T-cell (primary cell): ENCODE measurements at regions not wholly inside any gene's neighbourhood (a gene's known extent, or its start where the extent isn't known, plus 50 kb on each side); places are given as distances from the start of the nearest gene placed in this dataset.

Experiments
- ATAC-seq, 4 experiments: fragments of 200-7000 bp in 3 of 4; fragments of 150-1000 bp in 1 of 4; cut with Tn5 transposase; replicated peaks in 1 of 4; 1 replicate in 3 of 4; 2 replicates in 1 of 4; pipeline ENCODE4 v1.10.0; 2021; ENCODE audit warnings: moderate library complexity in 3 of 4, mild to moderate bottlenecking in 2 of 4, moderate number of reproducible peaks in 1 of 4
- CTCF ChIA-PET, 2 donors: fragments of 300-600 bp; sonication (Branson Sonifier 250); formaldehyde crosslinking; loops; one replicate each; lab custom pipeline; 2022; ENCODE audit warnings: antibody characterized with exemption in 2 of 2; lab: Charles Lee
- POLR2A ChIA-PET, 2 donors: fragments of 300-600 bp; sonication (Branson Sonifier 250); formaldehyde crosslinking; loops; one replicate each; lab custom pipeline; 2022; ENCODE audit warnings: antibody characterized with exemption in 2 of 2; lab: Charles Lee
- DNase-seq, 35 experiments: peaks; one replicate each; pipeline versions ENCODE4 v3.0.0 to v3.0.0-alpha.2; 2013 to 2023
- H3K27ac ChIP-seq: one replicate; pipeline ENCODE4 v1.5.1; 2013; ENCODE audit warnings: low read length
- H3K27me3 ChIP-seq, 2 experiments: replicated peaks in 1 of 2; 1 replicate in 1 of 2; 2 replicates in 1 of 2; pipeline versions ENCODE4 v1.6.1 to v1.7.0; 2013; ENCODE audit warnings: low read length in 1 of 2, mixed read lengths in 1 of 2; ENCODE audit not compliant: control insufficient read depth in 2 of 2, insufficient read depth in 2 of 2; ENCODE audit errors: extremely low read depth in 1 of 2
- H3K36me3 ChIP-seq, 2 donors: 1 replicate in 1 of 2; 2 replicates in 1 of 2; pipeline versions ENCODE4 v1.6.1 to v1.7.0; 2013; ENCODE audit warnings: low read length in 1 of 2; ENCODE audit not compliant: control insufficient read depth in 2 of 2, insufficient read depth in 1 of 2; ENCODE audit errors: extremely low read depth in 1 of 2
- H3K4me1 ChIP-seq, 2 experiments: 1 replicate in 1 of 2; 2 replicates in 1 of 2; pipeline versions ENCODE4 v1.6.1 to v1.7.0; 2013; ENCODE audit warnings: low read length in 2 of 2, mixed read lengths in 1 of 2; ENCODE audit not compliant: insufficient read depth in 2 of 2, control insufficient read depth in 1 of 2; ENCODE audit errors: extremely low read depth in 1 of 2
- H3K4me3 ChIP-seq, 2 donors: 1 replicate in 1 of 2; 2 replicates in 1 of 2; pipeline versions ENCODE4 v1.5.1 to v1.7.0; 2013; ENCODE audit warnings: mild to moderate bottlenecking in 2 of 2, low read length in 1 of 2, moderate library complexity in 1 of 2; ENCODE audit not compliant: control insufficient read depth in 1 of 2; ENCODE audit errors: extremely low read depth in 1 of 2
- H3K9me3 ChIP-seq: 2 replicates; pipeline ENCODE4 v1.7.0; 2013
- H3K27ac Mint-ChIP-seq, 2 donors: one replicate each; pipeline ENCODE4 v1.8.0; 2020 to 2021; ENCODE audit warnings: mild to moderate bottlenecking in 2 of 2, mixed read lengths in 2 of 2
- H3K27me3 Mint-ChIP-seq, 2 donors: one replicate each; pipeline ENCODE4 v1.8.0; 2021 to 2022; ENCODE audit warnings: mixed read lengths in 2 of 2
- H3K36me3 Mint-ChIP-seq: one replicate; pipeline ENCODE4 v1.8.0; 2021; ENCODE audit warnings: mixed read lengths
- H3K4me1 Mint-ChIP-seq, 3 donors: one replicate each; pipeline ENCODE4 v1.8.0; 2020 to 2022; ENCODE audit warnings: mixed read lengths in 3 of 3, mild to moderate bottlenecking in 1 of 3
- H3K4me3 Mint-ChIP-seq, 3 donors: one replicate each; pipeline ENCODE4 v1.8.0; 2020 to 2022; ENCODE audit warnings: mild to moderate bottlenecking in 3 of 3, mixed read lengths in 3 of 3, moderate library complexity in 3 of 3
- H3K9me3 Mint-ChIP-seq, 3 donors: one replicate each; pipeline ENCODE4 v1.8.0; 2020 to 2022; ENCODE audit warnings: mixed read lengths in 3 of 3
- WGBS: methylation state at CpG from one replicate; pipeline ENCODE4 v1.1.5; 2013; ENCODE audit warnings: missing lambda C conversion rate; ENCODE audit not compliant: insufficient coverage; 5-methylcytosine and 5-hydroxymethylcytosine counted together

DNA sequence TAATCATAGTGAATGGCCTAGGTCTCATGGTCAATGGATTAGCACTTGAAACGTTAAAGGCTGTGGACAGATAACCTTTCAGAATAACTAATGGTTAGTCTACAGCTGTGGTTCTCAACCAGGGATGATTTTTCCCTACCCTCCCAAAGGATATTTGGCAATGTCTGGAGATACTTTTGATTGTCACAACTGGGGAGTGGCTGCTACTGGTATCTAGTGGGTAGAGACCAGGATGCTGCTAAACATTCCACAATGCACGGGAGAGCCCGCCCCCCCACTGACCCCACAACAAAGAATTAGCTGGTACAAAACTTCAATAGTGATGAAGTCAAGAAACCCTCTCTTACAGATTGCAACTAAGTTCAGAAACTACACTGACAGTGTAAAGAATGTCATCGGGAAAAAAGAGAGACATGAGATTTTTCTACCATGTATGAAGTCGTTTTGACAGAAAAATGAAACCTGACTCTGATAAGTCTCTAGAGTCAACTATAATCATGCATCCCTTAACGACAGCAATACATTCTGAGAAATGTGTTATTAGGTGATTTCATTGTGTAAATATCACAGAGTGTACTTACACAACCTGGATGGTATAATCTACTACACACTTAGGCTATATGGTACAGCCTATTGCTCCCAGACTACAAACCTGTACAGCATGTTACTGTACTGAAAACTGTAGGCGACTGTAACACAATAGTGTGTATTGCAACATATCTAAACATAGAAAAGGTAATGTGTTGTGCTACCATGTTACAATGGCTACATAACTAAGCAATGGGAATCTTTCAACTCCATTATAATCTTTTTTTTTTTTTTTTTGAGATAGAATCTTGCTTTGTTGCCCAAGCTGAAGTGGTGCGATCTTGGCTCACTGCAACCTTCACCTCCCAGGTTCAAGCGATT lies 49.7 kb upstream of the PRDX6 start:
- no peak overlapping the region for H3K4me3 Mint-ChIP-seq
- no peak overlapping the region for H3K27ac Mint-ChIP-seq
- WGBS, result no CpG with 5 or more reads among the region's 9 CpGs
- Histone ChIP-seq H3K4me3 (no peak overlapping the region), H3K27me3 (no peaks in the 10 kb centered on the region), H3K4me1 (peaks cover 7 to 13% of the 10 kb centered on the region in 2 experiments), H3K36me3 (peaks cover 0 to 6% of the 10 kb centered on the region in 2 donors), H3K27ac (no peak overlapping the region), H3K9me3 (no peaks in the 10 kb centered on the region)
- no peak for DNase-seq
- H3K27me3 Mint-ChIP-seq, result no peaks in the 10 kb centered on the region
- peaks cover 24 to 27% (median 26%) of the 10 kb centered on the region in 3 donors for H3K4me1 Mint-ChIP-seq
- peaks cover 7% of the 10 kb centered on the region for H3K36me3 Mint-ChIP-seq
- POLR2A ChIA-PET, result interaction anchor here (0.5 to 0.6 kb wide), 3 partner anchors 46 to 677 kb away, joined by 3 to 6 read pairs (median 3); no protein-coding TSS in a partner anchor
- H3K9me3 Mint-ChIP-seq, result no peaks in the 10 kb centered on the region
- no peak for ATAC-seq
- CTCF ChIA-PET, result interaction anchor here in 1 of 2 donors (0.6 kb wide), 1 partner anchor 1787 kb away, joined by 5 read pairs; no protein-coding TSS in a partner anchor
